Keratinocyte (primary cell): ENCODE measurements at regions not wholly inside any gene's neighbourhood (a gene's known extent, or its start where the extent isn't known, plus 50 kb on each side); places are given as distances from the start of the nearest gene placed in this dataset.

ENCODE experiments used
- CTCF ChIP-seq, 3 experiments: IDR thresholded peaks in 1 of 3; conservative IDR thresholded peaks in 1 of 3; optimal IDR thresholded peaks in 1 of 3; 2 replicates in 2 of 3; 3 replicates in 1 of 3; pipeline versions ENCODE3 to v1.5.1; 2011; ENCODE audit warnings: low read length in 3 of 3, mild to moderate bottlenecking in 3 of 3, moderate library complexity in 2 of 3, control low read depth in 1 of 3, inconsistent platforms in 1 of 3; ENCODE audit not compliant: insufficient read depth in 2 of 3; ENCODE audit errors: extremely low read depth in 1 of 3
- EZH2 ChIP-seq: IDR thresholded peaks from one replicate; pipeline ENCODE4 v1.6.1; 2012; ENCODE audit warnings: inconsistent platforms, mild to moderate bottlenecking, low read length, moderate library complexity

GRCh38 chr2:225837328-225837727 is 437.8 kb downstream of the NYAP2 start:
- no peak for TF ChIP-seq CTCF (optimal IDR thresholded peaks at IDR 0.05 in 1 of 3, IDR thresholded peaks at IDR 0.05 in 1 of 3, conservative IDR thresholded peaks at IDR 0.05 in 1 of 3; ENCODE audit: extremely low read depth in 1 of 3, insufficient read depth in 2 of 3, low read length in 3 of 3)
- no peak for TF ChIP-seq EZH2
